KG1 (cell line): ENCODE measurements at regions not wholly inside any gene's neighbourhood (a gene's known extent, or its start where the extent isn't known, plus 50 kb on each side); places are given as distances from the start of the nearest gene placed in this dataset.

Experiments used
- DNase-seq: peaks from one replicate; lab custom pipeline; 2025; lab: John Stamatoyannopoulos, UW

- DNase-seq: no peak
Observed at GRCh38 chr6:6525933-6526332, 62.6 kb upstream of the LY86 start.

DNA sequence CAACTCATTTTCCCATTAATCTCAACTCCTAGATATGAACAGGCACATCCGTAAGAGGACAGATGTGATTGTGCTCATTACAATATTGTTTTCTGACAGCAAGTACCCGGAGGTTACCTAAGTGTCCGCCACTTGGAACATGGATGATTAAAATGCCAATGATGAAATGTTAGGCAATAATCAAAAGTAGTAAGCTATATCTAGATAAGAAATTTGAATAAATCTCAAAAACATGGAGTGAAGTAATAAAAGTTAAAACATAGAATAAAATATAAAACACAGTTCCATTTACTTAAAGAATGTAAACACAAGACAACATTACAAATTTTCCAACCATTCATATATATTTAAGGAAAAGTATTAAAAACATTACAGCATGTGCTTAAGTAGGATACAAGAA, 59.2 kb upstream of the LY86 start:
- no peak for DNase-seq

DNA sequence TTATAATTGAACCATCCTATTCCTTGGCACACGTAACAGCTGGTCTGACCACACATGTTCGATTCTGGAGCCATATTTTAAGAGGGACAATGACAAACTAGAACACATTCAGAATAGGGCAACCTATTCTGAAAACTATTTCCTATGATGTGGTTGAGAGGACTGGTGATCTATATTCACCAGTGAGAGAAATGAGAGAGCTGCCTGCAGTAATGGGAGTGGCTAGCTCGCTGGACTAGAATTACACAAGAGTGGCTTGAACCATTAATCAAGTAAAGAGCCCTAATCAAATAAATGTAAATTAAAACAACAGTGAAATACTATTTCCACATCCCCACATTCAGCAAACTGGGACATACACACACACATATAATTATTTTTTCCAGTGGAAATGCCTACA, 55.3 kb upstream of the LY86 start:
- DNase-seq: no peak

- no peak for DNase-seq
Observed at GRCh38 chr6:6534399-6534798, 54.1 kb upstream of the LY86 start.

GRCh38 chr6:6537488-6538260, 50.8 kb upstream of the LY86 start:
- DNase-seq: no peak

- no peak for DNase-seq
Observed at GRCh38 chr6:6538261-6538660, 50.3 kb upstream of the LY86 start.
